ENCODE measurements at regions not wholly inside any gene's neighbourhood (a gene's known extent, or its start where the extent isn't known, plus 50 kb on each side); places are given as distances from the start of the nearest gene placed in this dataset.
"Not testable (repeated sequence)": the region's sequence is repeated elsewhere in the genome, so short reads cannot be mapped to it uniquely, and the experiment has no call there.

DNA sequence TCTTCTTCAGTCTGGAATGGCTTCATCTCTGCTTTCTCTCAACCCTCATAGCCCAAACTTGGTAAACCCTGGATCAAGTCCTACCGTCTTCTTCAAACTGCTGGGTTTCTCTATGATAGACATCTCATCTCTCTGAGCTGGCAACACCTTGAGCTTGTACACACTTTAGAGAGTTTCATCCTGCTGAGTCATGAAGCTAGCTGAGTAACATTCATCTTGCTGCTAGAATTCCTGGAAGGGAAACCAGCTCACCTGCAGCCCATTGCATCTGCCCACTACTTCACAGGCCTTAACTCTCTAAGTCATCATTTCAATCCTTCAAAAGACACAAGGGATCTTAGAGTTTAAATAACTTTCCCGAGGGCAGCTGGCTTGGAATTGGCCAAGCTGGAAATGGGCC, 175.5 kb upstream of the RORA start:
- DNase-seq (ENCODE audit: low spot score), result no peak

DNA sequence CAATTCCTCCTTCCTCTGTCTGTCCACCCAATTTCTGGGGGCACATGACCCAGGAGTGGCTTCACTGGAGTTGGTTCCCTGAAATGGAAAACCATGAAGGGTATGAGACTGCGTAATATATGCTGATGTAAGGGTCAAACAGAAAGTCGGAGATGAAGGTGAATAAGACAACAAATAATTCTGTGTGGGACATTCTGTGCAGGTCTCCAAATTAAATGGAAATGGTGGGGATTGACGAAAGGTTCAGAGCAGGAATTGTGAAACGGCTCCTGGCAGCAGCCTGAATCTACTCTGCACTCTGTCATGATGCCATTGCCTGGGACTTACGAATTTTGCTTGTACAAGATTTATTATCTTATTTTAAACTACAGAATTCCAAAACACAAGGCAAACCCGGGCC, 174.8 kb upstream of the RORA start:
- DNase-seq (ENCODE audit: low spot score), result no peak

DNA sequence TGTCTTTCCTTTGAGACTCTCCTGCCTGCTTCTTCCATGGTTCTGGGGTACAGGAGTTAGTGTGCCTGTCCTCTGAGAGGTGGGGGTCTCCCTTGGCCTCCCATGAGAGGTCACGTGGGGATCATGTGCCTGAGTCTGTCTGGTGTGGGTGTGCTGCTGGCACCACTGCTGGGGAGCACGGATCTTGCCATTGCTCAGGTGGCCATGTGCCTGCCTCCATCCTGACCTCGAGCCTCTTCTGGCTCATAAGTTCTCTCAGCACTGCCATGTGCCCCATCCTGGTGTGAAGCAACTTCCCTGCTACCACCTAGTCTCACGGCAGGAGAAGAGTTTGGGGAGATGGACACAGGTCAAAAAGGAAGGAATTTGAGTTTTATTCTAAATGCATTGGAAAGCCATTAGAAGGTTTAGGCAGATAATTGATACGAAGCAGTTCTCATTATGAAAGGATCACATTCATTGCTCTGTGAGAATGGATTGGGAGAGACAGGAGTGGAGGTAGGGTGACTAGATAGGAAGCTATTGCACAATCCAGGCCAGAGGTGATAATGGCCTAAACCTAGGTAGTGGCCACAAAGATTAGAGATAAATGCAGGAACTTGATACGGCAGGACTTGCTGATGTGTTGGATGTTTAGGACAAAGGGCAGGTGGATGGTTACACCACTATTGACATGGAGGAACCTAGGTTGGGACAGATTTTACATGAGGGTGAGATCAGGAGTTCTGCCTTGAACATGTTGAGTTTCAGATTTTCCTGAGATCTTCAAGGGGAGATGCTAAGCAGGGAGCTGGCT, 173.0 kb upstream of the RORA start:
- no peak for DNase-seq (ENCODE audit: low spot score)

DNA sequence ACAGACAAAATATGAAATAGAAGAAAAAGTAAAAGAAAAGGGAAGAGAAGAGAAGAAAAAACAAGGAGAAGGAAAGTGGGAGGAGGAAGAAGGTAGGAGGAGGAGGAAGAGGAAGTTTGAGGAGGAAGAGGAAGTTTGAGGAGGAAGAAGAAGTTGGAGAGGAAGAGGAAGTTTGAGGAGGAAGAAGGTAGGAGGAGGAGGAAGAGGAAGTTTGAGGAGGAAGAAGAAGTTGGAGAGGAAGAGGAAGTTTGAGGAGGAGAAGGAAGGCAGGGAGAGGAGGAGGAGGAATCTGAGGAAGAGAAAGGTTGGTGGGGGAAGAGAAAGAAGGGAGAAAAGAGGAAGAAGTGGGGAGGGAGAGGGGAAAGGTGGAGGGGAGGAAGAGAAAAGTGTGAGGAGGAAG, 169.2 kb upstream of the RORA start:
- no peak for DNase-seq (ENCODE audit: low spot score)

DNA sequence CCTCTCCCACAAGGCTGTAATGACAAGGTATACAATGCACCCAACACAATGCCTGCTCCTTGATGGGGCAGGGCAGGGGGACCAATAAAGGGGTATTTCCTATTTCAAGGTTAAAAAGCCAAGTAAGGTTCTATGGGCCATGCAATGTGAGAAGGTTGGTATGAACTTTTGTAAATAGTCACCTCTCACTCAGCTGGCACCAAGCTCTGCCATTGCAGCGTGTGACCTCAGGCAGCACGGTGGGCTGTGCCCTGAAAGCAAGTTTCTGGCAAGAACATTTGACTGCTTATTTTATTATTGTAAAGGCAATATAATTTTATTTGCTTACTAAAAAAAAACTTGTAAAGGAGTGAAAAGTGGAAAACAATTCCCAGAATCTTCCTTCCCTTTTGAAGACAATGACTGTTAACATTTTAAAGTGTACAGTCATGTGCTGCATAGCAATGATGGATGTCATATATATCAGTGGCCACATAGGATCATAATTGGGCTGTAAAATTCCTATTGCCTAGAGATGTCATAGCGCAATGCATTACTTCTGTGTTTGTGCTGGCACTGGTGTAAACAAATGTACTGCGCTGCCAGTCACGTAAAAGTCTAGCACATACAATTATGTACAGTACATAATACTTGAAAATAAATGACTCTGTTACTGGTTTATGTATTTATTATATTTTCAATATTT, 167.3 kb upstream of the RORA start:
- DNase-seq (ENCODE audit: low spot score), result no peak

DNA sequence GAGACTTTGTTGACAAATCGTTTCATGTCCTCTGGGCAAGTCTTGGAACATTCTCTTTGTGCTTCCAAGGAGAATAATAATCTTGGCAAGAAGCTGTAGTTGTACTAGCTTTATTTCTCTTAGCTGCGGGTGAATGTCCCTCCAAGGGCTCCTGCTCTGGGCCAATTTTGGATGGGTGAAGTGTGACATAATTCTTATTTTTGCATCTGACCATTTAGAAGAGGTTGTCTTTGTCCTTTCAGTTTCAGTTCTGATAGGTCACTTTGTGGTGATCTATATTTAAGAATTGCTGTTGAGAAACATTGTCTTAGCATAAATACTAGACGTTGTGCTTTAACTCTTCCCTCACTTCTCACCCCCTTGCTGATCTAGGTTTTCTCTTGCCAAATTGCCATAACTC, 164.8 kb upstream of the RORA start:
- peak; percentile 4 for DNase-seq (ENCODE audit: low spot score)

DNA sequence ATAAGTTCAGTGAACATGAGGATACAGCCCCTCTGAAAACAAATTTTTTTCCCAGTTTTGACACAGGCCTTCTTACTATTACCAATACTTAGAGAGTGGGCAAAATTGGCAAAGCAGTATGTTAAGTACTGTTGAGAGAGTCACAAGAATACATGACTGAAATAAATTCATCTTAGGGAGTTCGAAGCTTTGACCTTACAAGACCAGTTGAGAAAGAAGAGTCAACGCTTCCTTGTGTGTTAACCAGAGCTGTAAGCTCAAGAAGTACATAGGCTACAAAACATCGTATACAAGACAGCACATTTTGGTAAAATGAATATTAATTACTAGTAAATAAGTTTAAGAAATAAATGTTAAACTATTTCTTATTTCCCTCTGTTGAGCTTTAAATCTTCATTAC, 164.4 kb upstream of the RORA start:
- no peak for DNase-seq (ENCODE audit: low spot score)

DNA sequence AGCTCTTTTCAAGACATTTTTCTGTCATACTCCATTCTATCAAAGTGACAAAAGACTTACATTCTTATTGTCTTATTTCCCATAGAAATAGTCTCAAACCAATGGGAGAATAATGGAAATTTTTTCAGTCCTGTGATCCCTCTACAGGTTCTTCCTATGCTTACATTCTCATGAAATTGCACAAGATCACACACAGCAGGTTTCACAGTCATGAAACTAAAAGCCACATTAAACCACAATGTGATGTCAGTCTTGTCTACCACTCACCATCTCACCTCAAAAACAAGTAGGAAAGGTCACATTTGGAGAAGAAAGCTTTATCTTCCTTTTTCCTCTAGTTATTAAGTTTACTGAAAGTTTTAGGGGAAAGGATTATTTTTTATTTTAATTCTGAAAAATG, 161.0 kb upstream of the RORA start:
- no peak for DNase-seq (ENCODE audit: low spot score)

DNA sequence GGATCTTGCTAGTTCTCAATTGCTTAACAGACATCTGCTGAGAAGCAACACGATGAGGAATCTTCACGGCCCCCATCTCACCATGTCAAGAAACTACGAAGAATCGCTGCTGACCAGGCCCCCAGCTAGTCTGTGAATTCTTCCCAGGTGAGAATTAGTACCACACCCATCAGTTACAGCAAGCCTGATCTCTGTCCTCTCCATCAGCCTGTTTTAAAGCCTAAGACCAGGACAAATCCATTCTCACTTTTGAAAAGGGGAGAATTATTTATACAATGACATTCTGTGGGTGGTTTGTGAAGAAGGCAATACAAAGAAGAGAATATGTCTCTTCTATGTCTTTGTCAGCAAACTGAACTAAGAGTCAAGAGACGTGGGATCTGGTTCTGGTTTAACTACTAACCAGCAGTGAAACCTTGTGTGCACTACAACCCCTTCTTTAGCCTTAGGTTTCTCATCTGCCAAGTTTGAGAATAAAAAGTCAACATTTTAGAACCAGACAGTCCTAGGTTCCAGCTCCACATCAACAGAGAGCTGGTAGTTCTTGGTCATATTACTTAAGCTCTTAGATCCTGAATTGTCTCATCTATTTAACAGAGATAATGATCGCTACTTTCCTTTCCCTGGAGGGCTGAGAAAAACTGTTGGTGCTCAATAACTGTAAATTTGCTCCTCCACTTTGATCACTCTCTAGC, 160.4 kb upstream of the RORA start:
- DNase-seq (ENCODE audit: low spot score), result no peak

DNA sequence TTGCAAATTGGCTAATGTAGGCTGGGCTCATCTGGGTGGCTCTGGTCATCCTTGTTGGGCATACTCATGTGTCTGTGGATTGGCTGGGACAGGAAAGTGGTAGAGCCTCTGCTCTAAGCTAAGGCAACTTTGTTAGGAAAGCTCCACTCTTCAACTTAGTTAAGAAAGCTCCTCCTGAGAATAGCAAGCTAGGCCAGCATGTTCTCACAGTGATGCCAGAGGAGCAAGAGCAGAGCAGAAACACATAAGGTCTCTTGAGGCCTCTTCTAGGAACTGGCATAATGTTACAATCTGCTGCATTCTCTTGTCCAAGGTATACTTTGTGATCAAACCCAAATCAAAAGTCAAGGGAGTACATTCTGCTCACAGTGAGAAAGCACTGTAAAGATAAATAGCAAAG, 158.6 kb upstream of the RORA start:
- DNase-seq (ENCODE audit: low spot score), result no peak

DNA sequence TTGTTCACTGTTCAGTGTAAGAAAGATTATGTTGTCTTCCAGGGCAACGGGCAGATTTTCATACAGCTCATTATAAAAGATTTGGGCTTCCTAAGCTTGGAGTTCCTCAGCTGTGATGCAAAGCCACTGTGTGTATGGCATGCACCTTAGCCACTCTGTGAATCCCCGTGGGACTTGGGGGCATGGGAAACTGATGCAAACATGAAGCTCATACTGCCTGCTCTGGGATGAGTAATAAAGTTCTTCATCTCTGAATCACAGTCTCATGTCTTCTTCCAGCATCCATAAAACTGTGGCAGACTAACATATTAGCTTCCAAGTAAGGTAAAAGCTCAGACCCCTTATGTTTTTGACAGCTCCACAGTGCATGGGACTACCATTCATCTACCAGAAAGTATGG, 154.3 kb upstream of the RORA start:
- DNase-seq (ENCODE audit: low spot score), result peak; percentile 89

DNA sequence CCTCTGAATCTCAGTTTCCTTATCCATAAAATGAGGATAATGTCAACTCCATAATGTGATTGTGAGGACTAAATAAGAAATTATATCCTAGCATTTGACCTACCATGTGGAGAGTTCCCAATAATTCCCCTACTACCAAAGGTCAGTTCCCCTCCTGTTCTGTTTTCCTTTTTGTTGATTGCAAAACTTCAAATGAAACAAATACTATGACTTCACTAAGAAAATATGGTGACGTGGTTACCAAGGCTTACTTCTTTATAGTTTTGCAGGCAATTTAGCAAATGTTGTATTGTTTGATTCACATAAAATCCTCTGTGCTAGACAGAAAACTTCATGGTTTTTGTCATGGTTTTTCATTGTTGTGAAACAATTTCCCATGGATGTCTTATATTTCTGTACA, 153.8 kb upstream of the RORA start:
- peak; percentile 21 for DNase-seq (ENCODE audit: low spot score)

DNA sequence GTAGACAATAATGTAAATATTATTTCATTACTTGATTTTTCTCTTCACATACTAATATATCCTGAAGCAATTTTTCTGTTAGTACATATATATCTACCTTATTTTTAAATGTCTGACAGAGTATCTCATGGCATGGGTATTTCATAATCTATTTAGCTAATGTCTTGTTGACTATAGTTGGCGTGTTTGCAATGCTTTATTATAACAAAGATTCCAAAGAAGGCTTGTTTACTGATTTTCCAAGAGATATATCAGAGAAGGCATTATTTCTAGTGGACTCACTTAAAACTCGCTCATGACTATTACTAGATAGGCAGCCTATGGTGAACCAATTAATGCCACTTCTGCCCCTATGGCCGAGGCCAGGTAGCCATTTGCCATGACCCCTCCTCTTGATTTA, 152.4 kb upstream of the RORA start:
- no peak for DNase-seq (ENCODE audit: low spot score)

DNA sequence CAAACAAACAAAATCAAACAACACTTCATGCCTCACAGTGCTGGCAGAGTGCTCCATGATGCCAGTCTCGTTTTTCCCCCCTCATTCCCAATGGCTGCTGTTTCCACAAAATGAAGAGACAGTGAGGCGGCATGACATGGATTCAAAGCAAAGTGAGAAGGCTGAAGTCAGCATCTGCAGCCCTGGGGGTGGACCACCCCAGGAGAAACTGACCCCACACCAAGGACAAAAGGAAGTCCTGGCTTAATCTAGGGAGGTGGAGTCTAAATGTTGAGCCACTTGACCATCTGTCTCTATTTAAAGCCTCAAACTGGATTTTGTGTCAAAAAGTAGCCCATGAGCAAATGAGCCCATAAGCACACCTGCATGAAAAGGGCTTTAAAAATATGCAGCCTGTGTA, 151.2 kb upstream of the RORA start:
- DNase-seq (ENCODE audit: low spot score), result no peak

DNA sequence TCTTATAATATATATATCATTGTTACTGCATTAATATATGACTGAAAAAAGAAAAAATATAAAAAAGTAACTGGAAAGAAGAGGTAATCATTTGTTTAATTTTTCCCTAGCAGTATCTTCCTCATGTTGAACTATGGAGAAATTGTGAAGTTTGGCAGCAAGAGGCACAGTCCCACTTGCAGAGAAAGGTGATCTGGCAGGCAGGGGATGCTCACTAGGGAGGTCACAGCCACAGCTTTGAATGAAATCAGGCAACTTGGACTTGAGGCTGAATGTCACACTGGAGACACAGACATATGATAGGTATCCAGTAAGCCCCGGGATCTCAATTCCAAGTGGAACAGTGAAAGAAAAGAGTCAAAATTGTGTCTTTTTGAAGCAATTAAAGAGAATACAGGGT, 149.9 kb upstream of the RORA start:
- no peak for DNase-seq (ENCODE audit: low spot score)

DNA sequence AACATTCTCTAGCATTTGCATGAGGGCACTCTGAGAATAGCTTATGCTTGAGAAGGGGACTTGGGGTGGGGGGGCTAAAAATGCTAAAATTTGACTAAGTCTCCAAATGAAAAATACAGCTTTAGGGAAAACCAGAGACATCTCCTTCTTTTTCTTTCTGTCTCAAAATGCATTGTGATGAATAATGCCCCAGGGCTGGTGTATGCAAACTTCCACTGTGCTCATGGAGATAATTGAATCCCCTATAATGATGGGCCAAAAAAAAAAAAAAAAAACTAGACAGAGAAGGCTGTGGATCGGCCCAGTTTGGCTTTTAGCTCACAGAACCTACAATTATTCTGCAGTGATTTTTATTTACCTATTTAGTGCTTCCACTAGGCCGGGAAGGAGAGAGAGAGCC, 147.9 kb upstream of the RORA start:
- DNase-seq (ENCODE audit: low spot score), result no peak

DNA sequence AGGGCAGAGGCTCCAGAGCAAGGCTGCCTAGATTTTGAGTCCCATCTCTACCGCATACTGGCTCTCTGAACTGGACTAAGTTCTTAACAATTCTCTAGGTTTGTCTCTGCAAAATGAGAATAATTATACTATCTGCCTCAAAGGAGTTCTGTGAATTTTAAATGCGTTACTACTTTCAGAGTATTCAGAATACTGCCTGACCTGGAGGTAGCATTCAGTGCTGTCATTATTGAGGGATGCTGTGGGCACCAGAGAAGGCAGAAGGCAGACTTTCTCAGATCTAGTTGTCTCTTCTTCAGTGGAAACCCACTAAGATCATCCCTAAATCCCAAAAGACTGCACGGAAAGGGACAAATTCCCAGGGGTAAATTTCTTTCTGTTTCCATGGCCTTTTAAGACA, 147.4 kb upstream of the RORA start:
- no peak for DNase-seq (ENCODE audit: low spot score)

DNA sequence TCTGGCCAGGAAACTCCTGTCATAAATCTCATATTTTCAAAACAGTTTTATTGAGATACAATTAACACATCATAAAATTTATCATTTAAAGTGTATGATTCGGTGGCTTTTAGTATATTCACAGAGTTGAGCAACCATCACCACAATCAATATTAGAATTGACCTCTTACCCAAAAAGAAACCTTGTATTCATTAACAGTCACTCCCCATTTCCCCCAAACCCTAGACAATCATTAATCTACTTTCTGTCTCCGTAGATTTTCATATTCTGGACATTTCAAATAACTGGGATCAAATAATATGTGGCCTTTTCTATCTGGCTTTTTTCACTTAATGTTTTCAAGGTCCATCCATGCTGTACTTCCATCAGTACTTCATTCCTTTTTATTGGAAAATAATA, 145.7 kb upstream of the RORA start:
- DNase-seq (ENCODE audit: low spot score), result no peak

DNA sequence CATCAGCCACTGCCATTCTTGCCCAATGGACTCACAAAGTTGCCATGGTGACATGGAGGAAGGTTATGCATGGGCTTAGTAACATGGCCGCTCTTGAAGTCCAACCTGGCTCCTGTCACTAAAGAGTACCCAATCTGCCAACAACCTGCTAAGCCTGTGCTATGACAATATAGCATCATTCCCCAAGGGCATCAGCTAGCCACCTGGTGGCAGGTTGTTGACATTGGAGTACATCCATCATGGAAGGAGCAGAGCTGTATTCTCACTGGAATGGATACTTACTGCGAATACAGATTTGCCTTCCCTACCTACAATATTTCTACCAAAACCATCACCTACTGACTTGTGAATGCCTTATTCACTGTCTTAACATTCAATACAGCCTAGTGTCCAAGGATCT, 138.9 kb upstream of the RORA start:
- no peak for DNase-seq (ENCODE audit: low spot score)

DNA sequence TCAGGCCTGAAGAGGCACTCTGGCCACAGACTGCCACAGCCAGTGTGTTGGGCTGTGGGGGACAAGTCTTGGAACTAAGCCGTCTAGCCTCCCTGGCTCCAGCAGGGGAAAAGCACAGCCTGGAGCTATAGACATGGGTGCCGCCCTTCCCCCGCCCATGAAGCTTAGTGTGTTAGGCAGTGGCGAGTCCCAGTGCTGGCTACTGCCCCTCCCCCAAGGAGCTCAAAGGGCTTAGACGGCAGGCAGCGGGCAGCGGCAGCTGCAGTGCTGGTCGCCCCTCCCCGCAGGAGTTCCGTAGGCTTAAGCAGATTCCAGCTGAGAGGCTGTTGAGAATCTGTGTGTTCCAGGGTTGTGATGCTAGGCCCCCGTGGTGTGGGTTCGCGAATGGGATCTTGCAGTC, 135.8 kb upstream of the RORA start:
- DNase-seq (ENCODE audit: low spot score), result no peak

DNA sequence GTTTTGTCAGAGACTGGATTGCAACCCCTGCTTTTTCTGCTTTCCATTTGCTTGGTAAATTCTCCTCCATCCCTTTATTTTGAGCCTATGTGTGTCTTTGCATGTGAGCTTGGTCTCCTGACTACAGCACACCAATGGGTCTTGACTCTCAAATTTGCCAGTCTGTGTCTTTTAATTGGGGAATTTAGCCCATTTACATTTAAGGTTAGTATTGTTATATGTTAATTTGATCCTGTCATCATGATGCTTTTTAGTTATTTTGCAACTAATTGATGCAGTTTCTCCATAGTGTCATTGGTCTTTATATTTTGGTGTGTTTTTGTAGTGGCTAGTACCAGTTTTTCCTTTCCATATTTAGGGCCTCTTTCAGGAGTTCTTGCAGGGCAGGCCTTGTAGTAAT, 133.8 kb upstream of the RORA start:
- DNase-seq (ENCODE audit: low spot score), result not testable (repeated sequence)

DNA sequence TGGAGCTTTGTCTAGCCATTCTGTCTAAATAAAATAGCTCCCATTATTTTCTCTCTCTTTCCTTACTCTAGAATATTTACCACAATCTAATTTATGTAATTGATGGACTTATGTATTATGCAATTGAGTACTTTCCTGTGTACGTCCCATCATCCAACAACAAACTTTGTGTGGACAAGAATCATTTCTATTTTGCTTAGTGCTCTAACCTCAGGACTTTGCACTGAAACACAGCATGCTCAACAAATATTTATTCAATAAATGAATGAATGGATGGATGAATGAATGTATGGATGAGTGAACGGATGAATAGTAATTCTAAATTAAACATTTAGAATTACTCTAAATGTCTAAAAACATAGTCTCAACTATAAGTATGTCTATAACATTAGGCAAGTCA, 115.2 kb upstream of the RORA start:
- no peak for DNase-seq (ENCODE audit: low spot score)

DNA sequence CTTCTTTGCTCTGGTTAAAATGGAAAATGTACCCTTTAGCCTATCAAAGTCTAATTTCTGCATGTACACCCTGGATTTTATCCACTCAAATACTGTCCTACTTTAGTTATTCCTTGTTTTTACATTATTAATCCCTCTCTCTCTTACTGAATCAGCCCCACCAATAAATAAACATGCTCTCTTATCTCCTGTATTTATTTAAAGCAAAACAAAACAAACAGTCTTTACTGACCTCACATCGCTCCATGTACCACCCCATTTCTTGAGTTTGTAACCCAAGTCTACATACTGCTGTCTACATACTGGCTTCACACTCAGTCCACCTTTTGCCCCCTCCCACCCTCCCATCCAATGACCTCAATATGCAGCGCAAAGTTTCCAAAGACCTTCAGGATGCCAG, 113.3 kb upstream of the RORA start:
- DNase-seq (ENCODE audit: low spot score), result no peak
